Liver (tissue), 3 donors: ENCODE measurements at regions not wholly inside any gene's neighbourhood (a gene's known extent, or its start where the extent isn't known, plus 50 kb on each side); places are given as distances from the start of the nearest gene placed in this dataset.

Experiments
- ATF3 ChIP-seq: IDR thresholded peaks from 2 replicates; pipeline ENCODE4 v1.6.1; 2016; ENCODE audit warnings: antibody characterized with exemption
- CTCF ChIP-seq: fragments of 150-350 bp; IDR thresholded peaks from 2 replicates; pipeline ENCODE4 v1.5.1; 2017; ENCODE audit warnings: improper control_type of control experiment, low read depth, low read length; ENCODE audit not compliant: missing input control
- EGR1 ChIP-seq, 2 donors: IDR thresholded peaks; 2 replicates each; pipeline ENCODE4 v1.6.1; 2016 to 2018; ENCODE audit warnings: antibody characterized with exemption in 2 of 2, low read depth in 2 of 2
- FOXA1 ChIP-seq: IDR thresholded peaks from 2 replicates; pipeline ENCODE4 v1.6.1; 2016; ENCODE audit warnings: antibody characterized with exemption
- NR2F2 ChIP-seq: IDR thresholded peaks from 2 replicates; pipeline ENCODE4 v1.6.1; 2016; ENCODE audit warnings: antibody characterized with exemption
- RAD21 ChIP-seq, 2 donors: IDR thresholded peaks; 2 replicates each; pipeline ENCODE4 v1.6.1; 2016; ENCODE audit warnings: antibody characterized with exemption in 2 of 2, mild to moderate bottlenecking in 2 of 2
- REST ChIP-seq: IDR thresholded peaks from 2 replicates; pipeline ENCODE4 v1.6.1; 2016; ENCODE audit warnings: antibody characterized with exemption, mild to moderate bottlenecking
- SP1 ChIP-seq: IDR thresholded peaks from 2 replicates; pipeline ENCODE4 v1.6.1; 2018; ENCODE audit warnings: antibody characterized with exemption, mild to moderate bottlenecking
- TAF1 ChIP-seq: conservative IDR thresholded peaks from 2 replicates; pipeline ENCODE4 v1.6.1; 2016; ENCODE audit warnings: antibody characterized with exemption, mild to moderate bottlenecking
- YY1 ChIP-seq: IDR thresholded peaks from 2 replicates; pipeline ENCODE4 v1.6.1; 2016; ENCODE audit warnings: antibody characterized with exemption, mild to moderate bottlenecking
- ZBTB33 ChIP-seq: IDR thresholded peaks from 2 replicates; pipeline ENCODE4 v1.6.1; 2016; ENCODE audit warnings: antibody characterized with exemption
- donor health status: healthy.
- donor health status: healthy.

GRCh38 chr3:184471439-184471838, 90.1 kb upstream of the EPHB3 start:
- no peak for TF ChIP-seq SP1
- TF ChIP-seq CTCF, result no peak
- TF ChIP-seq FOXA1, result no peak
- TF ChIP-seq YY1, result no peak
- TF ChIP-seq EGR1 (IDR thresholded peaks at IDR 0.05; ENCODE audit: low read depth in 2 of 2), result no peak
- TF ChIP-seq TAF1, result no peak
- no peak for TF ChIP-seq REST
- no peak for TF ChIP-seq NR2F2
- TF ChIP-seq RAD21 (IDR thresholded peaks at IDR 0.05), result no peak
- TF ChIP-seq ZBTB33, result no peak
- TF ChIP-seq ATF3, result no peak
